IMR-90 (cell line): ENCODE measurements at regions not wholly inside any gene's neighbourhood (a gene's known extent, or its start where the extent isn't known, plus 50 kb on each side); places are given as distances from the start of the nearest gene placed in this dataset.

Experiments
- ATAC-seq: fragments of 200-7000 bp; cut with Tn5 transposase; 2 replicates; pipeline ENCODE4 v1.9.1; 2020; ENCODE audit warnings: low read depth, mild to moderate bottlenecking, moderate library complexity
- BruUV-seq: library from RNA; stranded (reverse); fragments of 400-500 nt; replicated peaks from 2 replicates; lab custom pipeline; 2021; lab: Mats Ljungman, UMichigan
- CTCF ChIA-PET: fragments of 300-600 bp; formaldehyde crosslinking; extraction: SDS; loops from one replicate; lab custom pipeline; 2021; ENCODE audit warnings: antibody characterized with exemption; lab: Yijun Ruan, JAX
- POLR2A ChIA-PET: fragments of 300-600 bp; sonication (Branson Sonifier 250); formaldehyde crosslinking; loops from one replicate; lab custom pipeline; 2022; ENCODE audit warnings: antibody characterized with exemption; ENCODE audit not compliant: unreplicated experiment; lab: Charles Lee
- DNase-seq: peaks from one replicate; pipeline ENCODE4 v3.0.0; 2013
- H2AFZ ChIP-seq: replicated peaks from 2 replicates; pipeline ENCODE3; 2013; ENCODE audit warnings: low read length, mild to moderate bottlenecking; ENCODE audit not compliant: poor library complexity
- H2AK5ac ChIP-seq: 2 replicates; pipeline ENCODE4 v1.6.1; 2013; ENCODE audit warnings: low read depth, low read length, inconsistent platforms
- H2AK9ac ChIP-seq: replicated peaks from 2 replicates; pipeline ENCODE3; 2013; ENCODE audit warnings: mild to moderate bottlenecking, low read depth, low read length, moderate library complexity; ENCODE audit not compliant: poor library complexity
- H2BK120ac ChIP-seq: 2 replicates; pipeline ENCODE4 v1.6.1; 2013; ENCODE audit warnings: low read depth, low read length, inconsistent platforms
- H2BK15ac ChIP-seq: 3 replicates; pipeline ENCODE4 v1.6.1; 2013; ENCODE audit warnings: low read depth, low read length, inconsistent platforms
- H2BK20ac ChIP-seq: 2 replicates; pipeline ENCODE4 v1.6.1; 2013; ENCODE audit warnings: low read depth, mild to moderate bottlenecking, inconsistent platforms, low read length, moderate library complexity
- H2BK5ac ChIP-seq: 2 replicates; pipeline ENCODE4 v1.6.1; 2013; ENCODE audit warnings: mild to moderate bottlenecking, low read depth, low read length, inconsistent platforms; ENCODE audit not compliant: poor library complexity, severe bottlenecking
- H3K14ac ChIP-seq: replicated peaks from 2 replicates; pipeline ENCODE4 v1.6.1; 2013; ENCODE audit warnings: low read depth, low read length, inconsistent platforms
- H3K18ac ChIP-seq: 2 replicates; pipeline ENCODE4 v1.6.1; 2013; ENCODE audit warnings: low read depth, low read length, control low read depth
- H3K23ac ChIP-seq: 2 replicates; pipeline ENCODE4 v1.6.1; 2013; ENCODE audit warnings: low read depth, low read length, inconsistent platforms
- H3K27ac ChIP-seq: 2 replicates; pipeline ENCODE4 v1.5.1; 2013; ENCODE audit warnings: mild to moderate bottlenecking, control low read depth, low read length; ENCODE audit not compliant: insufficient read depth
- H3K27me3 ChIP-seq: 2 replicates; pipeline ENCODE4 v1.6.1; 2013; ENCODE audit warnings: low read length; ENCODE audit not compliant: control insufficient read depth, insufficient read depth
- H3K36me3 ChIP-seq: 2 replicates; pipeline ENCODE4 v1.6.1; 2013; ENCODE audit warnings: low read length, mixed read lengths; ENCODE audit not compliant: control insufficient read depth, insufficient read depth
- H3K4ac ChIP-seq: 2 replicates; pipeline ENCODE4 v1.6.1; 2013; ENCODE audit warnings: low read depth, low read length, inconsistent platforms
- H3K4me1 ChIP-seq: 2 replicates; pipeline ENCODE4 v1.6.1; 2013; ENCODE audit warnings: low read length, mixed read lengths; ENCODE audit not compliant: control insufficient read depth, insufficient read depth
- H3K4me2 ChIP-seq: 2 replicates; pipeline ENCODE4 v1.6.1; 2013; ENCODE audit warnings: low read depth, mild to moderate bottlenecking, control low read depth, low read length, moderate library complexity
- H3K4me3 ChIP-seq: 2 replicates; pipeline ENCODE4 v1.5.1; 2013; ENCODE audit warnings: low read depth, mild to moderate bottlenecking, control low read depth, low read length, moderate library complexity; ENCODE audit not compliant: insufficient read depth
- H3K56ac ChIP-seq: 2 replicates; pipeline ENCODE4 v1.6.1; 2013; ENCODE audit warnings: low read length, inconsistent platforms; ENCODE audit not compliant: insufficient read depth; ENCODE audit errors: extremely low read depth
- H3K79me1 ChIP-seq, 2 experiments: 2 replicates each; pipeline ENCODE4 v1.6.1; 2013; ENCODE audit warnings: low read length in 2 of 2, inconsistent platforms in 1 of 2, low read depth in 1 of 2
- H3K9ac ChIP-seq: 2 replicates; pipeline ENCODE4 v1.6.1; 2013; ENCODE audit warnings: low read depth, low read length, control low read depth
- H3K9me1 ChIP-seq: 2 replicates; pipeline ENCODE4 v1.6.1; 2013; ENCODE audit warnings: low read length, inconsistent platforms; ENCODE audit not compliant: insufficient read depth
- H3K9me3 ChIP-seq: 2 replicates; pipeline ENCODE4 v1.6.1; 2013; ENCODE audit warnings: low read length; ENCODE audit not compliant: control insufficient read depth, insufficient read depth
- H4K20me1 ChIP-seq: 2 replicates; pipeline ENCODE4 v1.6.1; 2013; ENCODE audit warnings: low read length, inconsistent platforms; ENCODE audit not compliant: insufficient read depth
- H4K5ac ChIP-seq: 2 replicates; pipeline ENCODE4 v1.6.1; 2013; ENCODE audit warnings: mild to moderate bottlenecking, low read depth, low read length, control low read depth
- H4K8ac ChIP-seq, 2 experiments: 2 replicates each; pipeline ENCODE4 v1.6.1; 2013; ENCODE audit warnings: low read depth in 2 of 2, low read length in 2 of 2, control low read depth in 1 of 2, inconsistent platforms in 1 of 2
- H4K91ac ChIP-seq: 2 replicates; pipeline ENCODE4 v1.6.1; 2013; ENCODE audit warnings: low read depth, low read length, inconsistent platforms; ENCODE audit not compliant: insufficient read depth
- BHLHE40 ChIP-seq: fragments of 150-350 bp; IDR thresholded peaks from 2 replicates; pipeline ENCODE4 v1.6.1; 2016; ENCODE audit warnings: mild to moderate bottlenecking, low read depth, low read length
- CEBPB ChIP-seq: IDR thresholded peaks from 2 replicates; pipeline ENCODE4 v1.6.1; 2012; ENCODE audit warnings: low read depth, low read length, improper control_type of control experiment
- CHD1 ChIP-seq: IDR thresholded peaks from 2 replicates; pipeline ENCODE4 v1.6.1; 2012; ENCODE audit warnings: low read depth, low read length, improper control_type of control experiment
- FOS ChIP-seq: fragments of 150-350 bp; IDR thresholded peaks from 2 replicates; pipeline ENCODE4 v1.6.1; 2016; ENCODE audit warnings: low read depth, low read length
- NFE2L2 ChIP-seq: fragments of 150-350 bp; IDR thresholded peaks from 2 replicates; pipeline ENCODE4 v1.6.1; 2016; ENCODE audit warnings: low read depth, mild to moderate bottlenecking, low read length
- POLR2A ChIP-seq: IDR thresholded peaks from 2 replicates; pipeline ENCODE4 v1.6.1; 2012; ENCODE audit warnings: mild to moderate bottlenecking, low read depth, low read length
- RCOR1 ChIP-seq: IDR thresholded peaks from 2 replicates; pipeline ENCODE4 v1.6.1; 2012; ENCODE audit warnings: mild to moderate bottlenecking, low read length, improper control_type of control experiment; ENCODE audit not compliant: insufficient replicate concordance
- RFX5 ChIP-seq: IDR thresholded peaks from 2 replicates; pipeline ENCODE4 v1.8.0; 2012; ENCODE audit warnings: low read depth, mild to moderate bottlenecking, low read length, moderate library complexity
- SMC3 ChIP-seq: fragments of 150-350 bp; IDR thresholded peaks from 2 replicates; pipeline ENCODE4 v1.6.1; 2016; ENCODE audit warnings: low read depth, mild to moderate bottlenecking, antibody characterized with exemption, low read length, moderate library complexity
- WGBS, 2 experiments: methylation state at CpG; one replicate each; pipeline versions ENCODE4 v1.1.5 to v1.1.7; 2013; ENCODE audit warnings: missing lambda C conversion rate in 2 of 2; ENCODE audit not compliant: insufficient read length in 1 of 2; ENCODE audit errors: extremely low coverage in 2 of 2; 5-methylcytosine and 5-hydroxymethylcytosine counted together
- dilution Hi-C: fragments of 300-500 bp; cut with HindIII; formaldehyde crosslinking; loops from one replicate; pipeline ENCODE4 v1.14.3; 2018; ENCODE audit warnings: low sequenced_read_pairs; ENCODE audit not compliant: unreplicated experiment
- in situ Hi-C: fragments of 300-500 bp; cut with MboI; formaldehyde crosslinking; loops from 3 replicates; pipeline ENCODE4 v1.14.3; 2019; ENCODE audit warnings: low sequenced_read_pairs, inconsistent platforms, mixed read lengths
- intact Hi-C: fragments of 100-400 bp; cut with micrococcal nuclease; formaldehyde crosslinking; loops from 2 replicates; pipeline ENCODE4 v1.10.0; 2022
- TF ChIP-seq, protein P1 (sequence below): conservative IDR thresholded peaks from 2 replicates; pipeline ENCODE4 v1.5.1; 2012; ENCODE audit warnings: mild to moderate bottlenecking, low read depth, low read length, improper control_type of control experiment
- TF ChIP-seq, protein P2 (sequence below): fragments of 150-350 bp; IDR thresholded peaks from 2 replicates; pipeline ENCODE4 v1.6.1; 2017; ENCODE audit warnings: mild to moderate bottlenecking, antibody characterized with exemption, low read length, low read depth

DNA sequence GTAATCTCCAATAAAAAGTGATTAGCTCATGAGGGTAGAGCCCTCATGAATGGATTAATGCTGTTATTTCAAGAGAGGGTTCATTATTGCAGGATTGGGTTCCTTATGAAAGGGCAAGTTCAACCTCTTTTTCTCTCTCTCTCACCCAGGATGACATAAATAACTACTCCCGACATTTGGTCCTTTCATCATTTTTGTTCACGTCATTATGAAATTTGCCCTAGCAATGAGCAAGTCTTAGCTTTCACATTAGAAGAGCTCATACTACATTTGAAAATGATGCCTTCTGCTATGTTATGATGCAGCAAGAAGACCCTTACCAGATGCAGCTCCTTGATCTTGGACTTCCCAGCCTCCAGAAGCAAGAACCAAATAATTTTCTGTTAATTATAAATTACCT is 152.5 kb downstream of the ICOS start:
- H3K4me2 ChIP-seq, result no peak overlapping the region
- dilution Hi-C loops, result no loop called here
- no peak overlapping the region for H4K5ac ChIP-seq
- H4K20me1 ChIP-seq, result no peaks in the 10 kb centered on the region
- DNase-seq (no peak), ATAC-seq (no peak)
- no peak overlapping the region for H2BK120ac ChIP-seq
- no peak overlapping the region for H2AFZ ChIP-seq
- 100% methylated on average over 1 of the region's 2 CpGs; no CpG with 5 or more reads in 1 of the 2 experiments for WGBS, 2 experiments
- H3K27ac ChIP-seq, result no peak overlapping the region
- POLR2A ChIA-PET, result no interaction called here
- CTCF ChIA-PET, result no interaction called here
- H3K56ac ChIP-seq, result no peak overlapping the region
- no peaks in the 10 kb centered on the region for H3K9me3 ChIP-seq
- H3K27me3 ChIP-seq, result peaks cover 2% of the 10 kb centered on the region
- H2AK9ac ChIP-seq, result no peak overlapping the region
- no peaks in the 10 kb centered on the region for H3K36me3 ChIP-seq
- H4K91ac ChIP-seq, result no peak overlapping the region
- no peak overlapping the region for H4K8ac ChIP-seq
- intact Hi-C loops, result no loop called here
- no peak overlapping the region for H3K23ac ChIP-seq
- no peak overlapping the region for H3K9ac ChIP-seq
- H3K4ac ChIP-seq, result no peak overlapping the region
- H3K14ac ChIP-seq, result no peak overlapping the region
- no peak overlapping the region for H2BK20ac ChIP-seq
- H3K4me3 ChIP-seq, result no peak overlapping the region
- TF ChIP-seq RCOR1 (no peak), RFX5 (no peak), SMC3 (no peak), FOS (no peak), BHLHE40 (no peak), CEBPB (no peak), NFE2L2 (no peak), POLR2A (no peak), CHD1 (no peak)
- TF ChIP-seq, protein P1, sequence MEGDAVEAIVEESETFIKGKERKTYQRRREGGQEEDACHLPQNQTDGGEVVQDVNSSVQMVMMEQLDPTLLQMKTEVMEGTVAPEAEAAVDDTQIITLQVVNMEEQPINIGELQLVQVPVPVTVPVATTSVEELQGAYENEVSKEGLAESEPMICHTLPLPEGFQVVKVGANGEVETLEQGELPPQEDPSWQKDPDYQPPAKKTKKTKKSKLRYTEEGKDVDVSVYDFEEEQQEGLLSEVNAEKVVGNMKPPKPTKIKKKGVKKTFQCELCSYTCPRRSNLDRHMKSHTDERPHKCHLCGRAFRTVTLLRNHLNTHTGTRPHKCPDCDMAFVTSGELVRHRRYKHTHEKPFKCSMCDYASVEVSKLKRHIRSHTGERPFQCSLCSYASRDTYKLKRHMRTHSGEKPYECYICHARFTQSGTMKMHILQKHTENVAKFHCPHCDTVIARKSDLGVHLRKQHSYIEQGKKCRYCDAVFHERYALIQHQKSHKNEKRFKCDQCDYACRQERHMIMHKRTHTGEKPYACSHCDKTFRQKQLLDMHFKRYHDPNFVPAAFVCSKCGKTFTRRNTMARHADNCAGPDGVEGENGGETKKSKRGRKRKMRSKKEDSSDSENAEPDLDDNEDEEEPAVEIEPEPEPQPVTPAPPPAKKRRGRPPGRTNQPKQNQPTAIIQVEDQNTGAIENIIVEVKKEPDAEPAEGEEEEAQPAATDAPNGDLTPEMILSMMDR, result no peak
- TF ChIP-seq, protein P2, sequence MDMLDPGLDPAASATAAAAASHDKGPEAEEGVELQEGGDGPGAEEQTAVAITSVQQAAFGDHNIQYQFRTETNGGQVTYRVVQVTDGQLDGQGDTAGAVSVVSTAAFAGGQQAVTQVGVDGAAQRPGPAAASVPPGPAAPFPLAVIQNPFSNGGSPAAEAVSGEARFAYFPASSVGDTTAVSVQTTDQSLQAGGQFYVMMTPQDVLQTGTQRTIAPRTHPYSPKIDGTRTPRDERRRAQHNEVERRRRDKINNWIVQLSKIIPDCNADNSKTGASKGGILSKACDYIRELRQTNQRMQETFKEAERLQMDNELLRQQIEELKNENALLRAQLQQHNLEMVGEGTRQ, result no peak
- no peak overlapping the region for H3K18ac ChIP-seq
- in situ Hi-C loops, result no loop called here
- H2BK15ac ChIP-seq, result no peak overlapping the region
- H3K79me1 ChIP-seq, result no peaks in the 10 kb centered on the region
- H2AK5ac ChIP-seq, result no peak overlapping the region
- H3K9me1 ChIP-seq, result no peaks in the 10 kb centered on the region
- BruUV-seq, result no TSS peak
- no peak overlapping the region for H2BK5ac ChIP-seq
- peaks cover 2% of the 10 kb centered on the region; the same call in 1 of the 2 replicates for H3K4me1 ChIP-seq
